RWPE1 (cell line): ENCODE measurements at regions not wholly inside any gene's neighbourhood (a gene's known extent, or its start where the extent isn't known, plus 50 kb on each side); places are given as distances from the start of the nearest gene placed in this dataset.

Experiments used
- CTCF ChIA-PET: fragments of 350-600 bp; sonication (Branson Sonifier 250); formaldehyde crosslinking; extraction: SDS; loops from one replicate; lab custom pipeline; 2021; lab: Yijun Ruan, JAX
- POLR2A ChIA-PET: fragments of 400-600 bp; formaldehyde crosslinking; extraction: SDS; loops from one replicate; lab custom pipeline; 2020; ENCODE audit warnings: antibody characterized with exemption; ENCODE audit not compliant: low non-redundant PET; lab: Yijun Ruan, JAX
- DNase-seq: peaks from one replicate; pipeline ENCODE4 v3.0.0; 2012; ENCODE audit warnings: low spot score
- H3K27ac ChIP-seq: fragments of 450-650 bp; 2 replicates; pipeline ENCODE4 v1.5.1; 2017
- TF ChIP-seq, protein P1 (sequence below): fragments of 450-650 bp; conservative IDR thresholded peaks from 2 replicates; pipeline ENCODE4 v1.5.1; 2017; ENCODE audit warnings: low read depth, mild to moderate bottlenecking

DNA sequence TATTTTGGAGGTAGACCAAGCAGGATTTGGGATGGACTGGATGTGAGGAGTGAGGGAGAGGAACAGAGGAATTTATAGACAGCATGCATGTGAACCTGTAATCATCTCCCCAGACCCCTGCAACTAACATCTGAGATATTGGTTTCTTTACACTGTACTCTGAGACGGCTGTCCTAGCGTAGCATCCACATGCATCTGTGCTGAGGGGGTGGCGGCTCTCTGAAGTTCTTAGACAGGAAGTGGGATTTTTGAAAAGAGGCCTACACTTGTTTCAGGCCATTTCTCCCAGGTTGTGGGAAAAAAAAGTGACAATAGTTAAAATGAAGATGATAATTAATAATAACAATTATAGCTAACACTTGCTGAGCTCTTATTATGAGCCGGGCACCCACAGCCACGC, 150.2 kb upstream of the GATA6 start:
- TF ChIP-seq, protein P1, sequence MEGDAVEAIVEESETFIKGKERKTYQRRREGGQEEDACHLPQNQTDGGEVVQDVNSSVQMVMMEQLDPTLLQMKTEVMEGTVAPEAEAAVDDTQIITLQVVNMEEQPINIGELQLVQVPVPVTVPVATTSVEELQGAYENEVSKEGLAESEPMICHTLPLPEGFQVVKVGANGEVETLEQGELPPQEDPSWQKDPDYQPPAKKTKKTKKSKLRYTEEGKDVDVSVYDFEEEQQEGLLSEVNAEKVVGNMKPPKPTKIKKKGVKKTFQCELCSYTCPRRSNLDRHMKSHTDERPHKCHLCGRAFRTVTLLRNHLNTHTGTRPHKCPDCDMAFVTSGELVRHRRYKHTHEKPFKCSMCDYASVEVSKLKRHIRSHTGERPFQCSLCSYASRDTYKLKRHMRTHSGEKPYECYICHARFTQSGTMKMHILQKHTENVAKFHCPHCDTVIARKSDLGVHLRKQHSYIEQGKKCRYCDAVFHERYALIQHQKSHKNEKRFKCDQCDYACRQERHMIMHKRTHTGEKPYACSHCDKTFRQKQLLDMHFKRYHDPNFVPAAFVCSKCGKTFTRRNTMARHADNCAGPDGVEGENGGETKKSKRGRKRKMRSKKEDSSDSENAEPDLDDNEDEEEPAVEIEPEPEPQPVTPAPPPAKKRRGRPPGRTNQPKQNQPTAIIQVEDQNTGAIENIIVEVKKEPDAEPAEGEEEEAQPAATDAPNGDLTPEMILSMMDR = no peak
- ChIA-PET CTCF (interaction anchor here (1.2 kb wide), 1 partner anchor 63 kb away, joined by 4 read pairs; no protein-coding TSS in a partner anchor), POLR2A (no interaction called here)
- no peak for DNase-seq
- H3K27ac ChIP-seq = no peak overlapping the region

DNA sequence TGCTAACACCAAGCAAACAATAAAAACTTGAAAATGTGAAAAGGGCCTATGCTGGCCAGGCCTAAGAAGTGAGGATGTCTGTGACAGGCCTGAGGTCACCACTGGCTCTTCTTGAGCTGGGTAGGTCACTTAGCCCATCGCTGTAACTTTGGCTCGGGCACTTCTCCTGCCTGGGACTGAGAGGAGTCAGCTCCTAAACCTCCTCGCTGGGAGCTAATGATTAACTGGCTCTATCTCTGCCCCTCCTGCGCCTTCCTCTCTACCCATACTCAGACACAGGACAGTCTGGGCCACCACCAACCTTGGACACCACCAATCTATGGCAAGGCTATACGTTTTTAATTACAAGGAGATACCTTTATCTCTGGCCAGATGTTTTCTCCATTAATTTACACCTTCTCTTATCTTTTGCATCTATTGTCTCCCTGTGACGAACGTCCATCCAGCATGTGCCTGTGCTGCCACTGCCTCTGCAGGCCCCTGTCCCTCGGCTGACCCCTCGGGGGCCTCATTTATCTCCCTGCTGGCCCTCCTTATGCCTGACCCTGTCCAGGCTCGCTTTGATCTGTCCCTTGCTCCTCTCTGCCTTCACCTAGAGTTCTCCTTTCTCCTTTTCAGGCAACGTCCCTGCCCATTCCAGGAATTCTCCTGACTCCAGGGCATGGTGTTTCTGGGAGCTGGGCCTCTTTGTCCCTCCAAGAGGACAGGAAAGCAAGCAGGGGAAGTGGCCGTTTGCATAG, 149.1 kb upstream of the GATA6 start:
- no peak for DNase-seq
- TF ChIP-seq, protein P1 = no peak
- no peak overlapping the region for H3K27ac ChIP-seq
- CTCF ChIA-PET = interaction anchor here (1.2 kb wide), 1 partner anchor 64 kb away, joined by 4 read pairs; no protein-coding TSS in a partner anchor
- POLR2A ChIA-PET = no interaction called here

DNA sequence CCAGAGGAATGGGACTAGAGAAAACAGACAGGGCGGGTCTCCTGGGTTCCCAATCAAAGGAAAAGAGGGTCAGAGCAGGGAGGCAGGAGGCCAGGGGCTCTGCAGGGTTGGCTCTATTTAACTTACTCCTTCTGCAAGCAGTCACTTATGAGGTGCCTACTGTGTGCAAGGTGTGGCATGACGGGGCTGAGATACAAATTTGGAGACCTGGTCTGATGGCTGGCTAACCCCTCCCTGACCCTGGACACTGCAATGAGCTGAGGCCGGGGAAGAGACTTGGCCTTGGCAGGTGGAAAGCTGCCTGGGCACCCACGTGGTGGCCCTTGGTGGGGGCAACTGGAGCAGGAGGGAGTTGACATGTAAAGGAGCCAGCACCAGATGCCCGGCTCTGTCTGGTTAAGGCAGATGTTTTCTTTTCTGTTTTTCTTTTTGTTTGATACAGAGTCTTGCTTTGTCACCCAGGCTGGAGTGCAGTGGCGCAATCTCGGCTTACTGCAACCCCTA, 148.5 kb upstream of the GATA6 start:
- TF ChIP-seq, protein P1 = no peak
- no peak overlapping the region for H3K27ac ChIP-seq
- CTCF ChIA-PET = no interaction called here
- POLR2A ChIA-PET = no interaction called here
- DNase-seq = no peak

DNA sequence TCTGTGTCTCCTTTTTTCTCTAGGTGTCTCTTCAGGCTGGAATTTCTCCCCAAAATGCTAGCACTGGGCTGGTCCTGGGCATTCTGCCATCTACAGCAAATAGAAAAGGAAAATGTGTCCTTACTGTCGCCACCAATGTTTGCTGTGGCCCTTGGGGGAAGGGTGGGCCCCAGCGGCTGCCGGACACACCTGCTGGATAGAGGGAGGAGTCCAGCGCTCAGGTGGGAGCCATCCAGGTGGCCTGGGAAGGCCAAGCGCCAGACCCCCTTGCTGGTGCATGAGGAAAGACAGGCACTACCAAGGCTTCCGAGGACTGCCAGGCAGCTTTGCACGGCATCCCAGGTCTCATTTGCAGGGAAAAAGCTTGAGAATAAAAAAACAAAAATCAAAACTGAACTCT, 147.7 kb upstream of the GATA6 start:
- no peak for DNase-seq
- CTCF ChIA-PET = no interaction called here
- TF ChIP-seq, protein P1 = no peak
- no peak overlapping the region for H3K27ac ChIP-seq
- POLR2A ChIA-PET = no interaction called here

DNA sequence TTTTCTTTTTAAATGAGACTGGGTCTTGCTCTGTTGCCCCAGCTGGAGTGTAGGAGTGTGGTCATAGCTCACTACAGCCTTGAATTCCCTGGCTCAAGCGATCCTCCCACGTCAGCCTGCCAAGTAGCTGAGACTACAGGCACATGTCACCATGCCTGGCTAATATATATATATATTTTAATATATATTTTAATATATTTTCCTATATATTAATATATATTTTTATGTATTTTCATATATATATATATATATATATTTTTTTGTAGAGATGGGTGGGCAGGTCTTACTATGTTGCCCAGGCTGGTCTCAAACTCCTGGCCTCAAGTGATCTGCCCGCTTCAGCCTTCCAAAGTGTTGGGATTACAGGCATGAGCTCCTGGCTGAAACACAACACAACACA, 144.5 kb upstream of the GATA6 start:
- H3K27ac ChIP-seq = no peak overlapping the region
- POLR2A ChIA-PET = no interaction called here
- DNase-seq = no peak
- CTCF ChIA-PET = interaction anchor here (1.2 kb wide), 1 partner anchor 21 kb away, joined by 8 read pairs; no protein-coding TSS in a partner anchor
- TF ChIP-seq, protein P1 = no peak

DNA sequence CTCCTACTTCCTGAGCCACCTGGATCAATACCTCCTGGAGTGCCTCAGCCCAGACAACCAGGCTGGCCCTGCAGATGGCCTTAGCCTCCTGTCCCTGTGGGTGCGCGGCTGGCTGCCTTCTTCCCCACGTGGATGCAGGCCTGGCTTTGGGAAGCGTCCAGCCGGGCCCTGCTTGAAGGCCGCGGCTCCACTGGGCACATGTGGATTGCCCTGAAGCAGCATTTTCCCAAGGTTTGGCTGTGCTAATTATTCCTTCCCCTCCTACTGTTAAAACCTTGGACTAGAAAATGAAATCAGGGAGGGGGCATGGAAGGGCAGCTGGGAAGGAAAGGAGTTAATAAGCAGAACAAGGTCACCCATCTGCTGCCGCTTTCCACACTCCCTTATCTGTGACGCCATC, 143.0 kb upstream of the GATA6 start:
- TF ChIP-seq, protein P1 = no peak
- no peak overlapping the region for H3K27ac ChIP-seq
- POLR2A ChIA-PET = no interaction called here
- CTCF ChIA-PET = no interaction called here
- no peak for DNase-seq
